GM18873 (cell line): ENCODE measurements at regions not wholly inside any gene's neighbourhood (a gene's known extent, or its start where the extent isn't known, plus 50 kb on each side); places are given as distances from the start of the nearest gene placed in this dataset.

Source experiments
- ATAC-seq: cut with Tn5 transposase; IDR thresholded peaks from one replicate; pipeline ENCODE4 v1.9.1; 2021; ENCODE audit warnings: mild to moderate bottlenecking, moderate library complexity, moderate number of reproducible peaks; ENCODE audit not compliant: unreplicated experiment, low FRiP score

GRCh38 chr14:98140862-98141530 lies 1131.0 kb downstream of the BCL11B start:
- ATAC-seq: no peak

GRCh38 chr14:98143566-98143965 lies 1128.4 kb downstream of the BCL11B start:
- ATAC-seq: no peak

DNA sequence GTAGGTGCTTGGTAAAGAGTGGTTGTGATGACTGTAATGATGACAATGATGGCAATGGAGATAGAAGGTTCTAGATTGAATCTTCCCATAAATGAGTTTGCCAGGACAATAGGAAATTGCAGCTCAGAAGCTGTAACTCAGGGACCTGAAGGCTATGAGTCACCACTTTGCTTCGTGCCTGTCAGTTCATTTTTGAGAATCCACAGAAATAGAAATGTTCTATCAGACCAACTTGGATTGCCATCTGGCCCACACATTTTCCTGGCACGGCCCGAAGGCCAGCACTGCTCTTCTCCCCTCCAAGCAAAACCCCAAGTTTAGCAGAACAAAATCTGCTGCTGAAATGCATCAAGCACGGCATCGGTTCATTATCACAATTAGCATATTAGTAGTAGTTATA lies 1127.0 kb downstream of the BCL11B start:
- no peak for ATAC-seq

DNA sequence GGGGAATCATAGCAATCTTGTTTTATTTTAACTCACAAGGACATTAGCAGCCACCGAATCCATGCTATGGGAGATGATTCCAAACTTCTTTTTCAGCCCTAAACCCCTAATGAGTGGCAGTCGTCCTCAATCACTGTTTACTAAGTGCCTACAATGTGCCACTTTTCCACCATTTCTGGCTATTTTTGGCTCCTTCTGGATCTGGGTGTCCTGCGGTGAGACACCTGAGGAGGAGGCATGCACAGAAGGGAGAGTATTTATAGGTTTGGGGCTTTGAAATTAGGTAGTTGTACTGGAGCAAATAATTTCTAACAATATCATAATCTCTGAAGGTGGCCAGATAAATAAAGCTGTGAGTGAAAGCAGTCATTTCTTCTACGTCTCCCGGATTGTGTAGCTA lies 1125.6 kb downstream of the BCL11B start:
- no peak for ATAC-seq

- no peak for ATAC-seq
These were observed 1117.7 kb downstream of the BCL11B start for GRCh38 chr14:98154254-98154653.

GRCh38 chr14:98156411-98156810 lies 1115.6 kb downstream of the BCL11B start:
- ATAC-seq: no peak

DNA sequence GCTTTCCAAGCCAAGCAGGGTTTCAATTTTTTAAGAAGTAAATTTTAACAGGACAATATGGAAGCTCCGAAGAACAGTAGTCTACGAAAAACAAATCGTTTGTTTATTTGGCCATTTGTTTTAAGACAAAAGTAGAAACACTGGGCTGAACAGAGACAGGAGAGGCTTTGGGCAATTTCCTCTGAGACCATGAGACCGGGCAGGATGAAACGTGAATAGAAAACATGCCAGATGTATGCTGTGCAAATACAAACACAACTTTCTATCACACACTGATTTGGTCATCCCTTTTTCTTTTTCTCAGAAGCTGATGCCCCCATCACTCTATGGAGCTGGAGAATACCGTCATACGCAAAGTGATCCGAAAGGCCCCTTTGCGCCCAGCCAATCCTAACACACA lies 1111.1 kb downstream of the BCL11B start:
- ATAC-seq: no peak

GRCh38 chr14:98161356-98161755 lies 1110.6 kb downstream of the BCL11B start:
- ATAC-seq: no peak

DNA sequence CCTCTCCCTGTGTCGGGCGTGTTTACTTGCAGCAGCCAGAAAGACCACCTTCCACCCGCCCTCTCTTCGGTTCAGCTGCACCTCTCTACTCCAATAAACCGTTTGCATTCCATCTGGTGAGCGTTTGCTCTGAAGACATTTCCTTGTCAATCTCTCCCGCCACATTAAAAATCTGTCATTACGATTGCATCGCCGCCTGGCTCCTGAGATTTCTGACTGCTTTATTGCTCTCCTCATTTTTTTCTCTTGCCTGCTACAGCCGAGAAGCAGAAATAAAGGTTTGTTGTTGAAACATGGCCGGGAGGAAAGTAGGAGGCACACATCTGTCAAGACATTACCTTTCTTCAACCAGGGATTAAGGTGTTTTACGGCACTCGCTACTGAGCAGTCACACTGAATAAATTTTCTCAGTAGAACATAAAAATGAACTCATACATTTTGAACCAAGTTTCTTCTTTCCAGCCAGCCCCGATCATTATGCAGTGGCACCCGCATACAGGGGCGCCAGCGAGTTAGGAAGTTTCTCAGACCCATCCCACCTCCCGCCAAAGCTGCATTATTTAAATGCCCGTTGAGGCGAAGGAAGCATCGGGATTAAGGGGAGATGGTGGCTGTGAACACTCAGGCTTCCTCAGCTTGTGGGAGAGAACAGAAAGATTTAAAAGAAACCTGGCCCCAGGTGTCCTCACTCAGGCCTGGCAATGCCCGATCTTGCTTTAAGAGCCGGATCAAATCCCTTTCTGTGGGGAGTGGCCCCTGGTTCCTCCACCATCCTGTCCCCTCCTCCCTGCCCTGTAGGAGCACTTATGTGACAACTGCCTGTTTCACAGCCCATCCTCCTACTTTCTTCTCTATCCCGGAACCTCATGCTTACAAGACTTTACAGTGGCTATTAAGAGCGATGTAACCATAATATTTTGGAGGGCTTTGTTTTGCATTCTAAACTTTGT lies 1108.9 kb downstream of the BCL11B start:
- ATAC-seq: no peak

GRCh38 chr14:98163873-98164272 lies 1108.1 kb downstream of the BCL11B start:
- ATAC-seq: no peak

DNA sequence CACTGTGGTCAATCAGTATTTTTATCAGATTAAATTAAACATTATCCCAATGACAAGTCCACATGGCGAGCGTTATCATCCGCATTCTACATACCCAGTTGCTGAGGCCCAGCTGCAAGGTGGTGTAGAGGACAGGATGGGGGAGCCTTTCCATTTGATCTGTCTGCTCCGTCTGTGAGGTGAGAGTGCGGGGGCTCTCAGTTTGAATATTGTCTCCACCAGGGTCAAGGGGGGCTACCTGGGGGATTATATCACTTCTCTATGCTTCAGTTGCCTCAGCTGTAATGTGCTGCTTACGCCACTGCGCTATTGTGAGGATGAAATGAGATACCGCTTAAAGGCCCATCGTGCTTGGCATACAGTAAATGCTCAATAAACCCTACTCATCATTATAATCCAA lies 1106.0 kb downstream of the BCL11B start:
- no peak for ATAC-seq

- ATAC-seq: no peak
These were observed 1104.7 kb downstream of the BCL11B start for GRCh38 chr14:98167275-98167674.

DNA sequence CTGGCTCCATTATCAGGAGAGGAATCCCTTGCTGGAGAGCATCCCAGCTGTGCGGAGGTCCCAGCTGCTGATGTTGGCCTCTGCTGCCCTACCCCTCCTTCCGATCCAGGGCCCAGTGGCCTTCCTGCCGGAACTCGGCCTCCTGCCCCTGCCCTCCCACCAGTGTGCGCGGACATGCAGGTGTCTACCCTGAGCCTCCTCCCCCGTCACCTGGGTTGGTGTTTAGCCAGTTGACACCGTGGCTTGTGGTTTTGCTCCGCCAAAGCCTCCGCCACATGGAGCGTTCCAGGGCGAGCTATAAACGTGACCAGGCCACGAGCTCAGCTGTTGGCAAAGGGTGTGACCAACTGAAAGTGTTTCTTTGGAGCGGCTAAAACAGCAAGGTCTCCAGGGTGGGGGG lies 1104.3 kb downstream of the BCL11B start:
- ATAC-seq: no peak

GRCh38 chr14:98168211-98168985 lies 1103.6 kb downstream of the BCL11B start:
- no peak for ATAC-seq

GRCh38 chr14:98169170-98169587 lies 1102.8 kb downstream of the BCL11B start:
- no peak for ATAC-seq

DNA sequence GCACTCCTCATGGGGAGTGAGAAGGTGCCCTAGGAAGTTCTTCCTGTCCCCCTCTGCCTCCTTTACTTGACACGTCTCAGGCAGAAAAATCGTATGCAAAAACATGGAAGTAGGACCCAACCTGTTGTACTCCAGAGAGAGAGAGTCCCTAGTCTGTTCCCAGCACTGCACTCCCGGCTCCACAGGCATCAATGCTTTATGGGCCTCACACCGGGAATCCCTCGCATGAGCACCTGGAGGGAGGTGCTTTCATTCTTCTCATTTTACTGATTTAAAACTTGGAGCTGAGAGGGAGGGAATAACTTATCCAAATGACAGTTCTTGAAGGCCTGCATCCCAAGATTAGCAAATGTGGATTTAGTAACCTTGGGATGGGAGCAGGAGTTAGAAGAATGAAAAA lies 1101.4 kb downstream of the BCL11B start:
- no peak for ATAC-seq

- no peak for ATAC-seq
These were observed 1100.3 kb downstream of the BCL11B start for GRCh38 chr14:98171654-98172053.

GRCh38 chr14:98172243-98172778 lies 1099.7 kb downstream of the BCL11B start:
- no peak for ATAC-seq

GRCh38 chr14:98173305-98173704 lies 1098.7 kb downstream of the BCL11B start:
- no peak for ATAC-seq

- ATAC-seq: no peak
These were observed 1098.0 kb downstream of the BCL11B start for GRCh38 chr14:98174041-98174440.

DNA sequence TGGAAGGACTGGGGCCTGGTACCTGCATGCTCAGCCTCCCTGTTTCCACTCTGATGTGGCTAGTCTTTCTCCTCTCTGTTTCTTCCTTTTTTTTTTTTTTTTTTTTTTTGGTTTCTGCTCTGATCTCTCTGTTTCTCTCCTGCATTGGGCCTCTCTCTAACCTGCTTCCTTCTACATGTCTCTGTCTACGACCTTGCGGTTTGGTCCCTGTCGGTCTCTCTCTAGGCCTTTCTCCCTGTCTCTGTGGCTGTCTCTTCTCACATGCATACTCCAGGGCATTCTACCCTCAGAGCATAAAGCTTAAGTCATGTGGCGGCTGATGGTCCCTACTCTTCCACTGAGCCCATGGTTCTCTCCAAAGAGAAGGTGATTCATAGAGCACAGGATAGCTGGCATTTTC lies 1096.6 kb downstream of the BCL11B start:
- no peak for ATAC-seq
